SU-DHL-6 (cell line): ENCODE measurements at regions not wholly inside any gene's neighbourhood (a gene's known extent, or its start where the extent isn't known, plus 50 kb on each side); places are given as distances from the start of the nearest gene placed in this dataset.

Experiments
- CTCF ChIP-seq: fragments of 200-600 bp; sonication (generic); IDR thresholded peaks from one replicate; pipeline ENCODE4 v1.5.1; 2017; ENCODE audit warnings: antibody characterized with exemption, mild to moderate bottlenecking, low read length, moderate library complexity; ENCODE audit not compliant: insufficient read depth, poor library complexity, severe bottlenecking
- EZH2phosphoT487 ChIP-seq: fragments of 200-600 bp; sonication (generic), shearing (Covaris generic); conservative IDR thresholded peaks from 2 replicates; pipeline ENCODE4 v1.6.1; 2018; ENCODE audit warnings: mild to moderate bottlenecking, antibody characterized with exemption, low read length, moderate library complexity, mixed read lengths

GRCh38 chr1:30146448-30146847 is 576.9 kb downstream of the MATN1 start:
- TF ChIP-seq CTCF: no peak
- TF ChIP-seq EZH2phosphoT487: no peak
